GM20431 (cell line): ENCODE measurements at regions not wholly inside any gene's neighbourhood (a gene's known extent, or its start where the extent isn't known, plus 50 kb on each side); places are given as distances from the start of the nearest gene placed in this dataset.
"Not testable (repeated sequence)": the region's sequence is repeated elsewhere in the genome, so short reads cannot be mapped to it uniquely, and the experiment has no call there.

Source experiments
- in situ Hi-C: fragments of 300-500 bp; cut with MseI, MboI; formaldehyde crosslinking; loops from one replicate; pipeline ENCODE4 v1.15.0; 2020; ENCODE audit warnings: low sequenced_read_pairs; ENCODE audit not compliant: unreplicated experiment

- in situ Hi-C loops = no loop called here
Observed at GRCh38 chr5:37984300-37984699, 144.5 kb upstream of the GDNF start.

- in situ Hi-C loops = no loop called here
Observed at GRCh38 chr5:37983463-37983862, 143.6 kb upstream of the GDNF start.

- in situ Hi-C loops = no loop called here
Observed at GRCh38 chr5:37979559-37979958, 139.7 kb upstream of the GDNF start.

GRCh38 chr5:37975531-37975930, 135.7 kb upstream of the GDNF start:
- in situ Hi-C loops = no loop called here

GRCh38 chr5:37971483-37972024, 131.7 kb upstream of the GDNF start:
- in situ Hi-C loops = no loop called here

- in situ Hi-C loops = no loop called here
Observed at GRCh38 chr5:37966871-37967270, 127.0 kb upstream of the GDNF start.

GRCh38 chr5:37966291-37966690, 126.5 kb upstream of the GDNF start:
- in situ Hi-C loops = no loop called here

GRCh38 chr5:37962389-37962788, 122.5 kb upstream of the GDNF start:
- in situ Hi-C loops = no loop called here

- in situ Hi-C loops = no loop called here
Observed at GRCh38 chr5:37957218-37957617, 117.4 kb upstream of the GDNF start.

GRCh38 chr5:37955748-37956147, 115.9 kb upstream of the GDNF start:
- in situ Hi-C loops = no loop called here

GRCh38 chr5:37954561-37954960, 114.7 kb upstream of the GDNF start:
- in situ Hi-C loops = no loop called here

- in situ Hi-C loops = no loop called here
Observed at GRCh38 chr5:37951946-37952721, 112.3 kb upstream of the GDNF start.

GRCh38 chr5:37950436-37950835, 110.6 kb upstream of the GDNF start:
- in situ Hi-C loops = no loop called here

- in situ Hi-C loops = no loop called here
Observed at GRCh38 chr5:37945446-37945845, 105.6 kb upstream of the GDNF start.

GRCh38 chr5:37943136-37943535, 103.3 kb upstream of the GDNF start:
- in situ Hi-C loops = not testable (repeated sequence)

GRCh38 chr5:37940931-37941623, 101.2 kb upstream of the GDNF start:
- in situ Hi-C loops = no loop called here

GRCh38 chr5:37938861-37939260, 99.0 kb upstream of the GDNF start:
- in situ Hi-C loops = no loop called here

- in situ Hi-C loops = no loop called here
Observed at GRCh38 chr5:37938076-37938852, 98.4 kb upstream of the GDNF start.

- in situ Hi-C loops = no loop called here
Observed at GRCh38 chr5:37936091-37936490, 96.2 kb upstream of the GDNF start.

- in situ Hi-C loops = no loop called here
Observed at GRCh38 chr5:37933576-37933975, 93.7 kb upstream of the GDNF start.

- in situ Hi-C loops = no loop called here
Observed at GRCh38 chr5:37932450-37932849, 92.6 kb upstream of the GDNF start.
